ENCODE measurements at regions not wholly inside any gene's neighbourhood (a gene's known extent, or its start where the extent isn't known, plus 50 kb on each side); places are given as distances from the start of the nearest gene placed in this dataset.

DNA sequence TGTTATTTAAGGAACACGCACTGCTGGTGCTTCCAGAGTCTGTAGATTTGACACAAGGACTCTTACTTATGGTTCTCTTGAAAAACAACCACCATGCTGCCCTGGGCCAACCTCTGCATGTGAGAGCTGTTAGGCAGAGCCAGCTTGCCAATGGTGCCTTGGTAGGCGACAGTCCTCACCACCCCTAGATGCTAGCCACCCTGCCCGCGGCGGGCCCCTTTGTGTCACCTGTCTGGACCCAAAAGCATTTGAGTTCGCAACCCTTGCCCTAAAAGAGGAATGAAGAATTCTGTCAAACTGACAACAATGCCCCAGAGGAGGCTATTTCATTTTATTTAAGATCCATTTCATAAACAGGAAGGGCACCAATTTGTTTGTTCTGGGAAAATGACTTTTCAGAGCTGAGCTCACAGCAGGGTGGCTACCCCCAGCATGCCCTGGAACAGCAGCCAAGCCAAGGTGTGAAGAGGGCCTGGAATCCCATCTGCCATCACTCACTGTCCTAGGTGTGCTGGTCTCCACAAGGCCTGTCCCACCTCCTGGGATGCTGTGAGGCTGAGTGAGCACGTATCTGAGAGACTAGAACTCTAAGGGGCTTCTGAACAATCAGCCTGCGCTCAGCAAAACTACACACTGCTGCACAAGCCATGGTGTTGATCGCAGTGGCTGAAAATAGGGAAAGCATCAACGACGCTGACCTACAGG is 63.8 kb upstream of the FZD10 start:
- Mint-ChIP-seq H3K9me3 (no peaks in the 10 kb centered on the region), H3K27ac (no peak overlapping the region), H3K4me1 (ENCODE audit: low read depth) (no peaks in the 10 kb centered on the region), H3K36me3 (ENCODE audit: low read depth) (no peaks in the 10 kb centered on the region), H3K27me3 (peaks cover 15% of the 10 kb centered on the region), H3K4me3 (no peak overlapping the region)
- ChIA-PET POLR2A (no interaction called here), CTCF (no interaction called here)
- intact Hi-C loops (cut with DNase I, micrococcal nuclease), result no loop called here
- Histone ChIP-seq H3K9me3 (ENCODE audit: control insufficient read depth in 1 of 2, insufficient read depth in 1 of 2, low read length in 2 of 2) (peaks cover 0 to 11% of the 10 kb centered on the region in 2 experiments), H3K27ac (ENCODE audit: low read depth in 1 of 2, low read length in 2 of 2) (no peak overlapping the region), H3K27me3 (ENCODE audit: control insufficient read depth in 1 of 2, insufficient read depth in 2 of 2, low read length in 2 of 2) (no peaks in the 10 kb centered on the region), H3K36me3 (ENCODE audit: insufficient read depth, low read length) (no peaks in the 10 kb centered on the region), H3K4me1 (ENCODE audit: insufficient read depth, low read length) (no peaks in the 10 kb centered on the region), H3K4me3 (ENCODE audit: low read length) (no peak overlapping the region)
- DNase-seq (no peak), ATAC-seq (ENCODE audit: poor library complexity) (no peak)
- no peak for TF ChIP-seq CTCF (IDR thresholded peaks at IDR 0.05)

- Mint-ChIP-seq H3K36me3 (ENCODE audit: low read depth) (no peaks in the 10 kb centered on the region), H3K27ac (no peak overlapping the region), H3K4me1 (ENCODE audit: low read depth) (no peaks in the 10 kb centered on the region), H3K4me3 (no peak overlapping the region), H3K9me3 (no peaks in the 10 kb centered on the region), H3K27me3 (peaks cover 34% of the 10 kb centered on the region)
- Histone ChIP-seq H3K4me3 (ENCODE audit: low read length) (no peak overlapping the region), H3K27ac (ENCODE audit: low read depth in 1 of 2, low read length in 2 of 2) (no peak overlapping the region), H3K36me3 (ENCODE audit: insufficient read depth, low read length) (no peaks in the 10 kb centered on the region), H3K27me3 (ENCODE audit: control insufficient read depth in 1 of 2, insufficient read depth in 2 of 2, low read length in 2 of 2) (peaks cover 5 to 15% of the 10 kb centered on the region in 2 experiments), H3K4me1 (ENCODE audit: insufficient read depth, low read length) (no peaks in the 10 kb centered on the region), H3K9me3 (ENCODE audit: control insufficient read depth in 1 of 2, insufficient read depth in 1 of 2, low read length in 2 of 2) (peaks cover 0 to 18% of the 10 kb centered on the region in 2 experiments)
- DNase-seq, result no peak
- ATAC-seq (ENCODE audit: poor library complexity), result no peak
- TF ChIP-seq CTCF (IDR thresholded peaks at IDR 0.05), result no peak
- ChIA-PET CTCF (no interaction called here), POLR2A (no interaction called here)
- intact Hi-C loops (cut with DNase I, micrococcal nuclease), result no loop called here
Observed at GRCh38 chr12:130100634-130101362, 61.5 kb upstream of the FZD10 start.

GRCh38 chr12:130101370-130101769 is 60.9 kb upstream of the FZD10 start:
- TF ChIP-seq CTCF (IDR thresholded peaks at IDR 0.05), result no peak
- ATAC-seq (ENCODE audit: poor library complexity) (no peak), DNase-seq (no peak)
- intact Hi-C loops (cut with DNase I, micrococcal nuclease), result no loop called here
- Histone ChIP-seq H3K9me3 (ENCODE audit: control insufficient read depth in 1 of 2, insufficient read depth in 1 of 2, low read length in 2 of 2) (peaks cover 0 to 18% of the 10 kb centered on the region in 2 experiments), H3K4me3 (ENCODE audit: low read length) (no peak overlapping the region), H3K36me3 (ENCODE audit: insufficient read depth, low read length) (no peaks in the 10 kb centered on the region), H3K27ac (ENCODE audit: low read depth in 1 of 2, low read length in 2 of 2) (no peak overlapping the region), H3K4me1 (ENCODE audit: insufficient read depth, low read length) (no peaks in the 10 kb centered on the region), H3K27me3 (ENCODE audit: control insufficient read depth in 1 of 2, insufficient read depth in 2 of 2, low read length in 2 of 2) (peaks cover 5 to 15% of the 10 kb centered on the region in 2 experiments)
- Mint-ChIP-seq H3K4me3 (no peak overlapping the region), H3K27ac (no peak overlapping the region), H3K27me3 (peaks cover 34% of the 10 kb centered on the region), H3K9me3 (no peaks in the 10 kb centered on the region), H3K4me1 (ENCODE audit: low read depth) (no peaks in the 10 kb centered on the region), H3K36me3 (ENCODE audit: low read depth) (no peaks in the 10 kb centered on the region)
- ChIA-PET CTCF (no interaction called here), POLR2A (no interaction called here)

Data from CD4-positive, alpha-beta T cell (primary cell).